GM18519 (cell line): ENCODE measurements at regions not wholly inside any gene's neighbourhood (a gene's known extent, or its start where the extent isn't known, plus 50 kb on each side); places are given as distances from the start of the nearest gene placed in this dataset.
"Not testable (repeated sequence)": the region's sequence is repeated elsewhere in the genome, so short reads cannot be mapped to it uniquely, and the experiment has no call there.

ENCODE experiments used
- ATAC-seq: cut with Tn5 transposase; IDR thresholded peaks from one replicate; pipeline ENCODE4 v1.9.1; 2021; ENCODE audit warnings: mild to moderate bottlenecking, moderate library complexity; ENCODE audit not compliant: unreplicated experiment, low FRiP score

GRCh38 chrX:40788698-40789097 is 53.4 kb upstream of the MED14 start:
- ATAC-seq: not testable (repeated sequence)

GRCh38 chrX:40792433-40792832 is 57.1 kb upstream of the MED14 start:
- ATAC-seq: no peak

- not testable (repeated sequence) for ATAC-seq
Observed at GRCh38 chrX:40794829-40795130, 59.4 kb upstream of the MED14 start.

- ATAC-seq: not testable (repeated sequence)
Observed at GRCh38 chrX:40799745-40800144, 64.4 kb upstream of the MED14 start.

GRCh38 chrX:40805404-40805803 is 70.1 kb upstream of the MED14 start:
- ATAC-seq: no peak

GRCh38 chrX:40806513-40807220 is 71.3 kb upstream of the MED14 start:
- ATAC-seq: no peak

- no peak for ATAC-seq
Observed at GRCh38 chrX:40807384-40807783, 72.0 kb upstream of the MED14 start.

- no peak for ATAC-seq
Observed at GRCh38 chrX:40808203-40808602, 72.9 kb upstream of the MED14 start.

GRCh38 chrX:40809210-40809609 is 73.9 kb upstream of the MED14 start:
- no peak for ATAC-seq

- not testable (repeated sequence) for ATAC-seq
Observed at GRCh38 chrX:40815045-40815444, 79.7 kb upstream of the MED14 start.

- no peak for ATAC-seq
Observed at GRCh38 chrX:40816906-40817305, 81.6 kb upstream of the MED14 start.

GRCh38 chrX:40818236-40818635 is 82.9 kb upstream of the MED14 start:
- no peak for ATAC-seq

GRCh38 chrX:40821780-40822179 is 86.4 kb upstream of the MED14 start:
- ATAC-seq: no peak

GRCh38 chrX:40827331-40827730 is 92.0 kb upstream of the MED14 start:
- ATAC-seq: no peak

GRCh38 chrX:40831750-40832149 is 96.4 kb upstream of the MED14 start:
- no peak for ATAC-seq

- no peak for ATAC-seq
Observed at GRCh38 chrX:40832723-40833122, 97.4 kb upstream of the MED14 start.

- ATAC-seq: no peak
Observed at GRCh38 chrX:40834225-40834624, 98.9 kb upstream of the MED14 start.

GRCh38 chrX:40835526-40835925 is 100.2 kb upstream of the MED14 start:
- no peak for ATAC-seq

GRCh38 chrX:40843643-40844042 is 108.3 kb upstream of the MED14 start:
- no peak for ATAC-seq

GRCh38 chrX:40844471-40844870 is 109.1 kb upstream of the MED14 start:
- ATAC-seq: no peak

- ATAC-seq: no peak
Observed at GRCh38 chrX:40845331-40845911, 110.1 kb upstream of the MED14 start.
